ENCODE measurements at regions not wholly inside any gene's neighbourhood (a gene's known extent, or its start where the extent isn't known, plus 50 kb on each side); places are given as distances from the start of the nearest gene placed in this dataset.

DNA sequence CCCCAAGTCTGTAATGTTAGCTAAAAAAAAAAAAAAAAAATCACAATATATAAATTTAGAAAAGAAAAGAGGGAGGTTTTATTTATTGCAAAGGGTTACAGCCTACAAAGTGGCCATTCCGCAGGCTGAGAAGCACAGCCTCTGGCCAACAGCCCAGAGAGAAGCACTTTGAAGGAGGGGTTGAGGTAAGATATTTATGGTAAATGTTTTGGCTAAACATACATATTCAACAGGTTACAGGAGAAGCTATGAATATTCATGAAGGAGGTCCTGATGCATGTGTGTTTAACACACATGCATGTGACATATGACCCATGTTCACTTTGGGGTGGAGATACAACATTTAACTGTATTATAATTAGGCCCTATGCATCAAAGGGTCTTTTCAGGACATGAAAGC lies 158.5 kb downstream of the TMEM114 start:
- TF ChIP-seq EZH2 (IDR thresholded peaks at IDR 0.05; ENCODE audit: borderline replicate concordance), result no peak
- TF ChIP-seq, protein P1, sequence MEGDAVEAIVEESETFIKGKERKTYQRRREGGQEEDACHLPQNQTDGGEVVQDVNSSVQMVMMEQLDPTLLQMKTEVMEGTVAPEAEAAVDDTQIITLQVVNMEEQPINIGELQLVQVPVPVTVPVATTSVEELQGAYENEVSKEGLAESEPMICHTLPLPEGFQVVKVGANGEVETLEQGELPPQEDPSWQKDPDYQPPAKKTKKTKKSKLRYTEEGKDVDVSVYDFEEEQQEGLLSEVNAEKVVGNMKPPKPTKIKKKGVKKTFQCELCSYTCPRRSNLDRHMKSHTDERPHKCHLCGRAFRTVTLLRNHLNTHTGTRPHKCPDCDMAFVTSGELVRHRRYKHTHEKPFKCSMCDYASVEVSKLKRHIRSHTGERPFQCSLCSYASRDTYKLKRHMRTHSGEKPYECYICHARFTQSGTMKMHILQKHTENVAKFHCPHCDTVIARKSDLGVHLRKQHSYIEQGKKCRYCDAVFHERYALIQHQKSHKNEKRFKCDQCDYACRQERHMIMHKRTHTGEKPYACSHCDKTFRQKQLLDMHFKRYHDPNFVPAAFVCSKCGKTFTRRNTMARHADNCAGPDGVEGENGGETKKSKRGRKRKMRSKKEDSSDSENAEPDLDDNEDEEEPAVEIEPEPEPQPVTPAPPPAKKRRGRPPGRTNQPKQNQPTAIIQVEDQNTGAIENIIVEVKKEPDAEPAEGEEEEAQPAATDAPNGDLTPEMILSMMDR (IDR thresholded peaks at IDR 0.05; ENCODE audit: poor library complexity), result no peak
